HG03469 (cell line): ENCODE measurements at regions not wholly inside any gene's neighbourhood (a gene's known extent, or its start where the extent isn't known, plus 50 kb on each side); places are given as distances from the start of the nearest gene placed in this dataset.
"Not testable (repeated sequence)": the region's sequence is repeated elsewhere in the genome, so short reads cannot be mapped to it uniquely, and the experiment has no call there.

Experiments
- ATAC-seq: cut with Tn5 transposase; IDR thresholded peaks from one replicate; pipeline ENCODE4 v1.9.1; 2021; ENCODE audit warnings: mild to moderate bottlenecking, moderate library complexity, moderate number of reproducible peaks; ENCODE audit not compliant: unreplicated experiment

DNA sequence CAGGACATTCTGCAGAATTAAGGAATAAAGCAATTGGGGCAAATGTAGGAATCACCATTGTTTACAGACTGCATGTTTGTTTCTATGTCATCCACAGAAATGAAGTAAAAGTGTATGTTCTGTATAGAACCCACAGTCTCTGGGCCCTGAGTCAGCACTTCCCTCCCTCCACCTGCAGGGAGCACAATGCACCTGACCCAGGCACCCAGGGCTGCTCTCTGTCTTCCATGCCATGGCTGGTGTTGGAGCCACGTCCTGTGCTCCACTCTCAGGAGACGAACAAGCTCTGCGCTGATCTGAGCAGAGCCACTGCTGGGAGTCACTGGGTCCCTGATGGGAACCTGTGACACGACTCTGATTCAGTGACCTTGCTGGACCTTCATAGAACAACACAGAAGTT lies 942.5 kb downstream of the TMEM121 start:
- not testable (repeated sequence) for ATAC-seq

- not testable (repeated sequence) for ATAC-seq
These were observed 943.6 kb downstream of the TMEM121 start for GRCh38 chr14:106470028-106470427.

DNA sequence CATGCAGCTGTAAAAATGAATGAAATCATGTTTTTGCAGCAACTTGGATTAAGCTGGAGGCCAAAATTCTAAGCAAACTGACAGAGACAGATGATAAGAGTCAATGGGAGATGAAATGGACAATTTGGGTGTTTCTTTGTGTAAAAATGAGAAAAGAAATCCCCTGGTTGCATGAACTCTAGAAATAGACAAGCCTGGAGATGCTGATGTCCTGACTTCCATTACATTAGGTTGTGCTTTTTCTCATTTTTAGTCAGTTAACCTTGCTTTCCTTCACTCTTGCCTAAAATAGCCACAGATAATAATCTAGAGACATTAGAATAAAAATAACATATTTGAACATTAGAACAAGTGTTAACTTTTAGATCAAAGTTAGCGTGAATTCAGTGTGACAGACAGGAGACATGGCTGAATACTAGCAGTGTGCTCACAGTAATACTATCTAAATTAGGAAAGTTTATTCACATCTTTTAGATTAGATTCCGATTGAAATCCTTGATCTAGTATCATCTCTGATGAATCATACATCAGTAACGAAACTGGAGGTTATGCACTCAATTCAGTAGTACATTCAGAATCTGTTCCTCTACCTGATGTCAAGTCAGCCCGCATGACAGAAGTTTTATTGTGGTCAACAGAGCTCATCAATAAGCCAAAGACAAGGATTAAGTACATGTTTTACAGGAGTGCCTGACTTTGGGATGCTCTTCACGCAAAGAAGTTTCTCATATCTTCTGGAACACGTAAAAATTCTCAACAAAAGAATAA lies 948.1 kb downstream of the TMEM121 start:
- not testable (repeated sequence) for ATAC-seq

- not testable (repeated sequence) for ATAC-seq
These were observed 948.8 kb downstream of the TMEM121 start for GRCh38 chr14:106475214-106475613.

- ATAC-seq = not testable (repeated sequence)
These were observed 951.2 kb downstream of the TMEM121 start for GRCh38 chr14:106477600-106477999.

DNA sequence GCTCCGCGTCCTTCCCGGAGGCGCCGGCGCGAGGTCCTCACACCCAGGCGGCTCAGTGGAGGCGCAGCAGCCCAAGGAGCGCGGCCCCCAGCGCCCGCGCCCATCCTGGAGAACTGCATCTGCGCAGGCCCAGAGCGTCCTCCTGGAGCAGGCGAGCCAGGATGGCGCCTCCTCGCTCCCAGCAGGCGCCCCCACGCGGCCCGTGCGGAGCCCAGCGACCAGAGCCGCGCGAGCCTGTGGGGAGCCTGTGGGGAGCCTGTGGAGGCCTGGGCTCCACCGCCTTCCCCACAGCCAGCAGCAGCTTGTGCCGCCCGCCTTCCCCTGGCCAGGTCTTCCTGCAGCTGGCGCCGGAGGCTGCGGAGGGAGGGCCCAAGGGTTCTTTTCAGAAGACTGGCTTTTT lies 953.9 kb downstream of the TMEM121 start:
- not testable (repeated sequence) for ATAC-seq

DNA sequence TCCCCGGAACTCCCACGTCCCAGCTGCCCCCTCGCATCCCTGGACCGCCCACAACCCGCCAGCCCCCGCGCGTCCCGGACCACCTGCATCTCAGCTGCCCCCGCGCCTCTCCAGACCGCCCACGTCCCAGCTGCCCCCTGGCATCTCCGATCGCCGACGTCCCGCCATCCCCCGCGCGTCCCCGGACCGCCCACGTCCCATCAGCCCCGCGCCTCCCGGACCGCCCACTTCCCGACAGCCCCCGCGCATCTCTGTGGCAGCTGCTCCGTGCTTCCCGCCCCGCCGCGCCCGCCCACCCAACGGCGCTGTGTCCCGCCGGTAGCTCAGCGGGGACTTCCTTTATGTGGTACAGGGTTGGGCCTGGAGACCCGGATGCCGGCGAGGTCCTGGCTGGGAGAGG lies 955.8 kb downstream of the TMEM121 start:
- not testable (repeated sequence) for ATAC-seq

- ATAC-seq = no peak
These were observed 961.2 kb downstream of the TMEM121 start for GRCh38 chr14:106487600-106487999.

- ATAC-seq = no peak
These were observed 961.9 kb downstream of the TMEM121 start for GRCh38 chr14:106488291-106488690.

DNA sequence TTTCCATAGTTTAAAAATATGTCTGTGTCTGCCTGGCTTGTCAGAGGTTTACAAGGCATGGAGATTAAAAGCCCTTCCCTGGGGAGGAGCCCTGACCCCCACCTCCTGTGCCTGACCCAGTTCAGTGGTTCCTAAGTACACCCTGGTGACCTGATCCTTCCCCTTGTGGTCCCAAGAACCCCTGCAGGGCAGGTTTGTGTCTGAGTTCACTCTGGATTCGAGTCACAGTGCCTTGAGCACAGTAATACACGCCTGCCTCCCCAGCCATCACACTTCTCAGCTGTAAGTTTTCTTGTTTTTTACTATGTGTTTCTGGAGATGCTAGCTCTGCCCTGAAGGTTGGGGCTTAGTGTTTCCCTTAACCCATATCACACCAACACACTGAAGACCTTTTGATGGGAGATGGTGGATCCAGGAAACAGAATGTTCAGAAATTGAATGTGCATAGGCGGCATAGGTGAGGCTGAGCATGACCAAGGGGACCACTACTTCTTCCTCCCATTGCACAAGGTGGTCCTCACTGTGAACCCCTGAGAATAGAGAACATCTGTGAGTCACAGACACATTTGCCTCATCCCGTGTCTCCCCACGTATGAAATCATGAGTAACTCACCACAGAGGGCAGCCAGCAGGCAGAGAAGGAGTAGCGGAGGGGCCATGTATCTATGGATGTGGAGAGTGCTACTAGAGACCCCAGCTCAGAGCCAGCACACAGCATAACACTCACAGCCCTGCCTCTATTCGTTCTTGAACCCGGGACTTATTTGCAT lies 962.9 kb downstream of the TMEM121 start:
- ATAC-seq = no peak

DNA sequence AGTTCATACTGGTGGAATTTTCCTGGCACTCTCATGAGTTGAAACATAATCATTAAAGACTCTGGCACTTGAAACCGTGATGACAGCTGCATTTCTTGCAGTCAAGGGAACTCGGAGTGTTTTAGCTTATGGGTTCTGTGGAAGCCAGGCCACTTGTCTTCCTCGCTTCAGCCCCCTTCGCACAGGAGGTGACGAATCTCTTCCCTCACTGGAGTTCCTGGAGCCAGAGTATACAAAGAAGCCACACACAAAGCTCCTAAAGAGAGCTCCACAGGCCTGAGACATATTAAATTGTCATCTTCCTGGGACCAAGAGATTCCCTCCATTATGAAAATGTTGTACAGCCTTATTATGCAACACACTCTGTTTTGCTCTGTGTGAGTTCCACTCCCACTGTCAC lies 964.1 kb downstream of the TMEM121 start:
- ATAC-seq = no peak

- ATAC-seq = no peak
These were observed 965.5 kb downstream of the TMEM121 start for GRCh38 chr14:106491851-106492250.

GRCh38 chr14:106493962-106494823 lies 967.8 kb downstream of the TMEM121 start:
- no peak for ATAC-seq

GRCh38 chr14:106500571-106500970 lies 974.2 kb downstream of the TMEM121 start:
- no peak for ATAC-seq

DNA sequence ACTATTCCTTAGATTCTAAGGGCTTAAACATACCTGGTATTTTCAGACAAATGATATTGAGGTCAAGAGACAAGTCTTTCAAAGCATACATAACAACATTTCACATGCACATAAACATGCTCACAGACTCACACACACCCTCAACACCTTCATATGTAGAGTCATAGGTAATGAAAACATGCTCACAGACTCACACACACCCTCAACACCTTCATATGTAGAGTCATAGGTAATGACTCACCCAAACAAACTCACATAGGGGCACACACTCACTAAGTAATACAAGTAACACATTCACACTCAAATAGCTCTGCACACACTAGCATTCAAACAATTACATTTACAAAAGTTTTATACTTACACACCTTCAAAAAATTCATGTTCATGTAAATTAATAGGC lies 975.5 kb downstream of the TMEM121 start:
- ATAC-seq = no peak

GRCh38 chr14:106505366-106505765 lies 979.0 kb downstream of the TMEM121 start:
- no peak for ATAC-seq

GRCh38 chr14:106506881-106507305 lies 980.5 kb downstream of the TMEM121 start:
- ATAC-seq = no peak

DNA sequence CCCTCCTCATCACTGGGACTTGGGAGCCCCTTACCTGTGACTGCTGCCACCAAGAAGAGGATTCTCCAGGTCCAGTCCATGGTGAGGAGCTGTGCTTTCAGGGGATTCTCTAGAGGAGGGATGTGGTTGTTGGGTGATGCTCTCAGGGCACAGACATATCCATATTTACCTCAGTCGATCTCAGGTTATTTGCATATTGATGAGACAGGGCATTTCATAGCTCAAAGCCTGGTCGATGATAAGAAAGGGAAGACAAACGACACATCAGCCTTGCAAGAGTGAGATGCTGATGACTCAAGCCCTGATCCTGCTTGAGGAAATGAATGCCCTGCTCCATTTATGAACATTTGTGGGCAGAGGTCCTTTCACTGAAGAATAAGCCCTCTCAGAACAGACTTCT lies 981.0 kb downstream of the TMEM121 start:
- no peak for ATAC-seq

DNA sequence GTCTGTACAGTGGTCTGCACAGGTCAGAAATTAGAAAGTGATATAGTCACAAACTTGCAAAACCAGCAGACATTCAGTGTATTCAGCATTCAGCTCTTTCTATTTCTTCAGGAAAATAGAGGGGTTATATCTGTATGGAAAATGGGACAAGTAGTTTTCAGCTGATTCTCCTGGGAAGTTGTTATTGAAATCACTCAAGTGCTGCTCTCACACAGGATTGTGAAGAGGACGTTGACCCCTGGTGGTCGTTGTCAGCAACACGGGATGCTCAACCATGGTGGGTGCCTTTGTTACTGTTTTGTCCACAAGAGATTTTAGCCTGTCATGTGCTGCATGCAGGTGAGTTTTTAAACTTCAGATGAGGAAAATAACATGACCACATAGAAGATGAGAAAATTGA lies 981.8 kb downstream of the TMEM121 start:
- no peak for ATAC-seq

DNA sequence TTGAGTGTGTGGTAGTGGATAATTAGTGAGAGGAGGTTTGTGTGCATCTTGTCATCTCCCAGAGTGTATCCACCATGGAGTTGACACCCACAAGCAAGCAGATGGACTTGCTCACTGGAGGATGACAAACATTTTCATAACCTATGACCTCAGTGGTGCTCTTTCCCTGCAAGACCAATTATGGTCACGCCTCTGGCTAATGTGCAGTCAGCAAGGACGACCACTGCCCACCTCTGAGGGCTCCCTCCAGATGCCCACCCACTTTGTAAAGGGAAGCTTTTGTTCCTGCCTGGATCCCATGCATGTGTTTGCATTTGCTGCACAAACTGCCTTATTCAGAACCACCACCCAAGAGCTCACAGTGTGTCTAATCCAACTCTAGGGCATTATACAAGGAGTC lies 982.8 kb downstream of the TMEM121 start:
- ATAC-seq = no peak

- no peak for ATAC-seq
These were observed 983.4 kb downstream of the TMEM121 start for GRCh38 chr14:106509807-106510206.
